Myocyte (in vitro differentiated cells): ENCODE measurements at regions not wholly inside any gene's neighbourhood (a gene's known extent, or its start where the extent isn't known, plus 50 kb on each side); places are given as distances from the start of the nearest gene placed in this dataset.
"Not testable (repeated sequence)": the region's sequence is repeated elsewhere in the genome, so short reads cannot be mapped to it uniquely, and the experiment has no call there.

Experiments
- DNase-seq: peaks from one replicate; pipeline ENCODE4 v3.0.0-alpha.2; 2012; ENCODE audit warnings: low read depth

- no peak for DNase-seq
Observed at GRCh38 chr4:158397781-158398180, 123.9 kb upstream of the RXFP1 start.

GRCh38 chr4:158407961-158408360, 113.7 kb upstream of the RXFP1 start:
- not testable (repeated sequence) for DNase-seq

DNA sequence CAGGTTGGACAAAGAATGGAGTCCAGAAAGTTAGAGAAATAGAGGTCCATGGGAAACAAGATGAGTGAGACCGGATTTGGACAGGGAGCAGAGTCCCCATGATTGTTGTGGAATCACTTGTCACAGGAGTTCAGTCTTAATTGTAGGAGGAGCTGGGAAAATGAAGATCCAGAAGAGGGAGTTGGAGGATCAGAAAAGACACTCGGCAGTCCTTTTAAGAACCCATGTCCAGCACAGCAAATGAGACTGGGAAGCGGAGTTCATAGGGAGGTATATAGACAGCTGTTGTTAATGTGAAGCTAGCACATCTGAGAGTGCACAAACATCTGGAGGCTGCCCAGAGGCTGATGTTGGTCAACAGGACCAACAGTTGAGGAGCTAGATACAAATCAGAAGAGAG, 111.4 kb upstream of the RXFP1 start:
- DNase-seq, result peak; percentile 40

- DNase-seq, result no peak
Observed at GRCh38 chr4:158411269-158411668, 110.4 kb upstream of the RXFP1 start.

GRCh38 chr4:158418679-158419078, 103.0 kb upstream of the RXFP1 start:
- DNase-seq, result not testable (repeated sequence)

DNA sequence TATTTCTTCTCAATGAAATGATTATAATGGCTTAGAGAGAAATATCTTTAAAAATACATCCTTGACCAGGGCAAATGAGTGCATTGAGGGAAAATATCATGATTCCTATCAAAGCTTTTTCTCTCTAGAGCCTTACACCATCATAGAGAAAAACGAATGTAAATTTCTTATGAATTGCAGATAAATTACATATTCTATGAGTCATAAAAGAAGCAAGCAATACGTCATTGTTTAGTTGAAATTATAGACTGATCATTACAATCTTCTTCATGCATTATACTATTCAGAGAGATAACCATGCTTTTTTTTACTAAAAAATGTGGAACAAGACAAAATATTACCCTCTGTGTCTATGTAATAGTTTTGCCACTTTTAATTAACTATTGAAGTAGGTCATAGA, 100.9 kb upstream of the RXFP1 start:
- DNase-seq, result no peak

- DNase-seq, result no peak
Observed at GRCh38 chr4:158422546-158422945, 99.1 kb upstream of the RXFP1 start.

- DNase-seq, result no peak
Observed at GRCh38 chr4:158428242-158428641, 93.4 kb upstream of the RXFP1 start.

DNA sequence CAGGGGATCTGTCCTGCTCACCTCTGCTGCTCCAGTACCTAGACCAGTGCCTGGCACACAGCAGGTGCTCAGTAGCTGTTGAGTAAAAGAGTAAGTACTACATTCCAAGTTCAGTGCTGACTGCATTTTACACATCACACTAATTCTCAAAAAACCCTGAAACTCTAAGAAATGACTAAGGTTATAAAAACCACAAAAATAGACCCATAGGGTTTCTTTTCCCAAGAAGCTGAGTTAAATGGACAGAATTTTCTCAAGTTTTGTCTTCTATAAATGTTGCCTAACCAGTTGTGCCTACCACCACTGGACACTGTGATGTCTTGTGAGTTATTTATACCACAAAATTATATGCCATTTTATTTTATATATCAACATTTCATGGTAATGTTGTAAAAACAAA, 78.9 kb upstream of the RXFP1 start:
- no peak for DNase-seq

GRCh38 chr4:158443731-158444130, 78.0 kb upstream of the RXFP1 start:
- no peak for DNase-seq

DNA sequence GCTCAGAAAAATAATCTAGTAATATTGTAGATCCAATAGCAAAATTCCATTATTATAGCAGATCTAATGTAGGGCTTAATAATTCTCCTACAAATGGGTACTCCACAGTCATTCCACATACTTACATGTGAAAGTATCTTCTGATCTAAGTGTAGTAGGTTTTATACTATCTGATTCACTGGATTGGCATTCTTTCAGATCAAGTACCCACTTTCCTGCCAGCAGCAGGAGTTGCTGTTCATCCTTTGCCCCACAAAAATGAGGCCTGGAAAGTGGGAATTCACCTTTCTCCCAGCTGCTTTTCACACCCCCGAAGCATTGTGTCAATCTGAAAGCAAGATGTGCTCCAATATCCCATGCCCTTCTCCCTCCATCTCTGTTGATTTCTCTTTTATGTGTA, 77.1 kb upstream of the RXFP1 start:
- peak; percentile 19 for DNase-seq

DNA sequence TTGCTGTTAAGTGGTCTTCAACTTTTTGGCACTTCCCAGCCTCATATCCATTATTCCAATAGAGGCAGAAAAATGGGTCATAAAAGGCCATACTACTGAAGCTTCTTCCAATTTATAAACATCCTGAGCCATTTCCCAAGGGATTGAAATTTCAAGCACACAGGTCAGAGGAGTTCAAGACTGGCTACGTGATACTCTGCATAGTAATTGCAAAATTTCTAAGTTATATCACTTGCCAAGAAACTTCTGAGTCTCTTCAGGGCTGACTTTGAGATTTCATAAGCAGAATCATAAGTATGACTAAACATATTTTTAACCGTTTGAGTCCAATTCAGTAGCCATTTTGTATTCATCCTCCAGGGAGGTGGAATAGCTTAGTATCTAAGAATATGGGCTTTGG, 75.6 kb upstream of the RXFP1 start:
- peak; percentile 67 for DNase-seq

DNA sequence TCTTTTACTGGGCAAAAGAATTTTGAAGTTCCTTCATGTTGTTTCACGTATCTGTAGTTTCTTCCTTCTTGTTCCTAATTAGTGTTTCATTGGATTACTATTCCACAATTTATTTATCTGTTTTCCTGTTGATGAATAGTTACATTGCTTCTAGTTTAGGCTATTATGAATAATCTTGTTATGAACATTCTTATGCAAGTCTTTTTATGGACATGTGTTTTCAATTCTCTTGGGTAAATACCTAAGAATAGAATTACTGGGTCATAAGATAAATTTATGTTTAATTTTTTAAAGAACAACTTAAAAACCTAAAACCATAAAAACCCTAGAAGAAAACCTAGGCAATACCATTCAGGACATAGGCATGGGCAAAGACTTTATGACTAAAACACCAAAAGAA, 70.9 kb upstream of the RXFP1 start:
- no peak for DNase-seq

DNA sequence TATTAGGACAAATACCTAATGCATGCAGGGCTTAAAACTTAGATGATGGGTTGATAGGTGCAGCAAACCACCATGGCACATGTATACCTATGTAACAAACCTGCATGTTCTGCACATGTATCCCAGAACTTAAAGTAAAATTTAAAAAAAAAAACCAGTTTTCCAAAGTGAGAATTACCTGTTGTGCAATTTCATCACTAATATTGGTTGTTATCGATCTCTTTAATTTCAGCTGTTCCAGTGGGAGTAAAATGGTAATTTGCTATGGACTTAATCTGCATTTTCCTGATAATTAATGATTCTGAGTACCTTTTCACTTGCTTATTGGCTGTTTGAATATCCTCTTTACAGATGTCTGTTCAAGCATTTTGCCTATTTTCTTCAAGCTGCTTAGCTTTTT, 69.6 kb upstream of the RXFP1 start:
- not testable (repeated sequence) for DNase-seq

DNA sequence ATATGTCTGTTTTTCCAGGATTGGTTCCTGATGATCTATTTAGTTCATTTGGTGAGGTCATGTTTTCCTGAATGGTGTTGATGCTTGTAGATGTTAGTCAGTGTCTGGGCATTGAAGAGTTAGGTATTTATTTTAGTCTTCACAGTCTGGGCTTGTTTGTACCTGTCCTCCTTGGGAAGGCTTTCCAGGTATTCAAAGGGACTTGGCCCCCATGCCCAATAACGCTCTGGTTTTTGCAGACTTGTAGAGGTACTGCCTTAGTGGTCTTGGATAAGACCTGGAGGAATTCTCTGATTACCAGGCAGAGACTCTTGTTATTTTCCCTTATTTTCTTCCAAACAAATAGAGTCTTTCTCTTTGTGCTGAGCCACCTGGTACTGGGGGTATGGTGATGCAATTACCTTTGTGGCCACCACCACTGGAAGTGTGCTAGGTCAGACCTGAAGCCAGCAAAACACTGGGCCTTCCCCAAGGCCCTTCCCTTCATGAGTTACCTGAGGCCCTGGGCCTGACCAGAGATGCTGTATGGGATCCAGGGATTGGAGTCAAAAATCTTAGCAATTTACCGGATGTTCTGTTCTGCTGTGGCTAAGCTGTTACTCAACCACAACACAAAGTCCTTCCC, 63.3 kb upstream of the RXFP1 start:
- no peak for DNase-seq

DNA sequence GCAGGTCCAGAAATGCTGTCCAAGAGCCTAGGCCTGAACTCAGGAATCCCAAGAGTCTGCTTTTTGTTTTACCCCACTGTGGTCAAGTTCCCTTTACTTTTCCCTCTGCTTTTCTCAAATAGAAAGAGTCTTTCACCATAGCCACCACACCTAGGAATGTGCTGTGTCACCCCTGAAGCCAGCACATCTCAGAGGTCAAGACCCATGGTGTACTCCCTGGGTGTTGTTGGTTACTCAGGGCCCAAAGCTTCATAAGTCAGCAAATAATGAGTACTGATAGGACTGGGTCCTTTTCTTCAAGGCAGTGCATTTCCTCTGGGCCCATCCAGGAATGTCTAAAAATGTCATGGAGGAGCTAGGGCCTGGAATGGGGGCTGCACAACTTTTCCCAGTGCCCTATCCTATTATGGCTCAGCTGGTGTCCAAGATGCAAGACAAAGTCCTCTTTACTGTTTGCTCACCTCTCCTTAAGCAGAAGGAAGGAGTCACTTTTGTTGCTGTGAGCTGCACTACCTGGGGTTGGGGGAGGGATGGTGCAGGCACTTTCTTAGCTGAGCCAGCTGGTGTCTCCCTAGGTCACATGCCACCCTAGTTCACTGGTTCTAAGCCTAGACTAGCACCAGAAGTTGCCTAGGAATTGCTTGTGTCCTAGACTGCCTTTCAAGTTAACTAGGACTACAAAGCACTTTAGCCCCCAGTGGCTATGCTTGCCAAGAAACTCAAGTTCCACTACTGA, 62.4 kb upstream of the RXFP1 start:
- no peak for DNase-seq

DNA sequence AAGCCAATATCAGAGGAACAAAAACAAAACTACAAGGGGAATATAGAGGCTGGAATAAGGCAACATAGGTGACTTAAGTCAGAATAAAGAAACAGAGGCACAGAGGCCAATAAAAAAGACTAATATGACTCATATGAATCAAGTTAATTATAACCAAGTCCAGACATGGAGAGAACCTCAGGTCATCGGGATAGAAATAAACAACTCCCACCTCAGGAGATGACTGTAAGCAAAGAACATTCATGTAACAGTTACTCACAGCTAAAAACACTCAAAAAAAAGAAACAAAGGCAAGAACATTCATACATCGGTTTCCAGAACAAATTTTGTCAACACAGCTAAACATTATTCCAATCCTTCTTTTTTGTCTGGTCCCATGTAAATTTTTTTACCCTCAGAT, 60.3 kb upstream of the RXFP1 start:
- no peak for DNase-seq

DNA sequence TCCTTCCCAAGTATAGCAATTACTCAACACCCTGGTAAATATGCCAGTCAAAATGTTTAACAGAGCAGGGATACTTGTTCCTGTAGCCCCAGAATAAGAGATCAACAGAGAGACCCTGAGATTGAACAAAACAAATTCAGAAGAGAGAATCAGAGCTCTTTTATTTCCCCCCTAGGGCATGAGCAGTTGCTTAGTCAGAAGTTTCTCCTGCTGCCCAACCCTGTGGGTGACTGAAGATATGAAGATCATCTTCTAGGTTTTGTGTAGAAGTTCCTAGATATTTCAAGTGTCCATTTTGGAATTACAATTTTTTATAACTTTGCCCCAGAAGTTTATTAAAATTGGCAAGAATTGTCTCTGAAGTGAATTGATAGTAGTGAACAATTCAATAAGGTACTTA, 59.1 kb upstream of the RXFP1 start:
- DNase-seq, result no peak
